Osteocyte (in vitro differentiated cells): ENCODE measurements at regions not wholly inside any gene's neighbourhood (a gene's known extent, or its start where the extent isn't known, plus 50 kb on each side); places are given as distances from the start of the nearest gene placed in this dataset.

Source experiments
- DNase-seq: peaks from one replicate; pipeline ENCODE4 v3.0.0; 2021; ENCODE audit warnings: mixed read lengths; ENCODE audit not compliant: unreplicated experiment; ENCODE audit errors: extremely low spot score
- H3K27ac Mint-ChIP-seq: one replicate; pipeline ENCODE4 v1.8.0; 2021; ENCODE audit warnings: mild to moderate bottlenecking, mixed read lengths; ENCODE audit not compliant: unreplicated experiment
- H3K27me3 Mint-ChIP-seq: one replicate; pipeline ENCODE4 v1.8.0; 2021; ENCODE audit warnings: mixed read lengths; ENCODE audit not compliant: unreplicated experiment
- H3K36me3 Mint-ChIP-seq: one replicate; pipeline ENCODE4 v1.8.0; 2021; ENCODE audit warnings: mixed read lengths; ENCODE audit not compliant: unreplicated experiment
- H3K4me1 Mint-ChIP-seq: one replicate; pipeline ENCODE4 v1.8.0; 2021; ENCODE audit warnings: mixed read lengths; ENCODE audit not compliant: unreplicated experiment
- H3K4me3 Mint-ChIP-seq: one replicate; pipeline ENCODE4 v1.8.0; 2021; ENCODE audit warnings: mild to moderate bottlenecking, moderate library complexity, mixed read lengths; ENCODE audit not compliant: unreplicated experiment
- H3K9me3 Mint-ChIP-seq: one replicate; pipeline ENCODE4 v1.8.0; 2021; ENCODE audit warnings: mixed read lengths; ENCODE audit not compliant: unreplicated experiment
- TF ChIP-seq, protein P1 (sequence below): fragments of 200-600 bp; sonication (generic); IDR thresholded peaks from 2 replicates; pipeline ENCODE4 v1.5.0; 2021; ENCODE audit warnings: antibody characterized with exemption, mild to moderate bottlenecking, moderate library complexity

DNA sequence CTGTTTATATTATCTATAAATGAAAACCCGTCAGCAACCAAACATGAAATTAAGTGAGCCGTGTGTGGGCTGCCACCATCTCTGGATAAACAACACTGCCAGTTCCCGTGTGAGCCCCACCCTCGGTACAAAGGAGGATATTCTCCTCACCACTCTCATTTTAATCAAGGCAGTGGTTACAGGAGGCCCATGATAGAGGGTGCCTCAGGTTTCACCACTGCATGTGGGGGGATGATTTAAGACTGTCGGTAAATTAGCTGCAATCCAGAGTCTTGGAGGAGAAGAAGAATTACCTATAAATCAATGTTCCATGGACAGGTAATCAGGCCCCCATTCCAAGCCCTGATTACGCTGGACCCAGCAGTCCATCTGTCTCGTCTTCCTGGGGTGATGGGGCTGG lies 361.6 kb upstream of the SULF2 start:
- H3K9me3 Mint-ChIP-seq, result no peaks in the 10 kb centered on the region
- H3K36me3 Mint-ChIP-seq, result no peaks in the 10 kb centered on the region
- no peak overlapping the region for H3K4me3 Mint-ChIP-seq
- no peak overlapping the region for H3K27ac Mint-ChIP-seq
- H3K27me3 Mint-ChIP-seq, result peaks cover 48% of the 10 kb centered on the region
- H3K4me1 Mint-ChIP-seq, result no peaks in the 10 kb centered on the region
- TF ChIP-seq, protein P1, sequence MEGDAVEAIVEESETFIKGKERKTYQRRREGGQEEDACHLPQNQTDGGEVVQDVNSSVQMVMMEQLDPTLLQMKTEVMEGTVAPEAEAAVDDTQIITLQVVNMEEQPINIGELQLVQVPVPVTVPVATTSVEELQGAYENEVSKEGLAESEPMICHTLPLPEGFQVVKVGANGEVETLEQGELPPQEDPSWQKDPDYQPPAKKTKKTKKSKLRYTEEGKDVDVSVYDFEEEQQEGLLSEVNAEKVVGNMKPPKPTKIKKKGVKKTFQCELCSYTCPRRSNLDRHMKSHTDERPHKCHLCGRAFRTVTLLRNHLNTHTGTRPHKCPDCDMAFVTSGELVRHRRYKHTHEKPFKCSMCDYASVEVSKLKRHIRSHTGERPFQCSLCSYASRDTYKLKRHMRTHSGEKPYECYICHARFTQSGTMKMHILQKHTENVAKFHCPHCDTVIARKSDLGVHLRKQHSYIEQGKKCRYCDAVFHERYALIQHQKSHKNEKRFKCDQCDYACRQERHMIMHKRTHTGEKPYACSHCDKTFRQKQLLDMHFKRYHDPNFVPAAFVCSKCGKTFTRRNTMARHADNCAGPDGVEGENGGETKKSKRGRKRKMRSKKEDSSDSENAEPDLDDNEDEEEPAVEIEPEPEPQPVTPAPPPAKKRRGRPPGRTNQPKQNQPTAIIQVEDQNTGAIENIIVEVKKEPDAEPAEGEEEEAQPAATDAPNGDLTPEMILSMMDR, result no peak
- no peak for DNase-seq

DNA sequence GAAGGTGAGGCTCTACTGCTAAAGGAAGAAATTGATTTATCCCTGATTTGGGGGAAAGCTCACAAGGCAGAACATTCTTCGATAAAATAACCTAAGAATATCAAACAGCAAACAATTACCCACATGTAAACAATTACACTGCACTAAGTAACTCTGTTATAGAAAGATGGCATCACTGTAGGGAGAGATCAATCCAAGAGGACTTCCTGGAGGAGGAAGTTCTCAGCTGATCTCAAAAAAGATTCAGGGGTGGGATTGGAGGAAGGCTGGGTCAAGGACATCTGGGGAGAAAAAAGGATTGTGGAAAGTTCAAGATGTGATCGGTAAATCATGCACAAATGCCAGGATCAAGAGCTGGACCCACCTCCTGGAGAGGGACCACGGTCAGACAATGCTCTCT lies 361.0 kb upstream of the SULF2 start:
- Mint-ChIP-seq H3K4me1 (no peaks in the 10 kb centered on the region), H3K36me3 (no peaks in the 10 kb centered on the region), H3K4me3 (no peak overlapping the region), H3K27me3 (peaks cover 48% of the 10 kb centered on the region), H3K27ac (no peak overlapping the region), H3K9me3 (peaks cover 4% of the 10 kb centered on the region)
- TF ChIP-seq, protein P1, result no peak
- no peak for DNase-seq

DNA sequence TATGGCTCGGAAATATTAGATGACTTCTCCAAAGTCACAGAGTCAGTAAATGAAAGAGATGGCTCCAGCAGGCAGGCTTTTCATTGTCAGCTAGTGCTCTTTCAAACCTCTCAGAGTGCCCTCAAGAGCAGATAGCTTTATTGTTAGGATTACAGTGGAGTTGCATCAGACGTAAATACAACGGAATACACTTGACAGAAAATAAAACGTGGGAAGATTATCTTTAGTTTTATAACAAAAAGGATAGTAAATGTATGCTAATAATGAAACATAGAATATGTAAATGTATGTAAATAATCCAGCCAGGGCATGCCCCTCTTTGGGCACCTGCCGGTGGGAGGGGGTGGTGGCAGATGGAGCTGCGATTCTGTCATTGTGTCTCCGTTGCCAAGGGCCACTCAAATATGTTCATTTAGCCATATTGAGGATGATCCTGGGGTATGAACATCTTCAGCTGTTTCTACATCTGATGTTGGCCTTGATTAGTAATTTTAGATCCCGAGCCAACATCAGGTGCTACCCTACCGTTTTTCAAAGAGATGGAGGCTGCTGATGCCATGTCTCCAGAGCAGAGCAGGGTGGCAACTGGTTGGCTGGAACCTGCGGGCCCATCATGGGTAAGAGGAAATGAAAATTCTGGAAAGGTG lies 358.3 kb upstream of the SULF2 start:
- no peak for DNase-seq
- peaks cover 57% of the 10 kb centered on the region for H3K27me3 Mint-ChIP-seq
- no peaks in the 10 kb centered on the region for H3K36me3 Mint-ChIP-seq

GRCh38 chr20:48142516-48142773 lies 357.2 kb upstream of the SULF2 start:
- Mint-ChIP-seq H3K4me1 (no peaks in the 10 kb centered on the region), H3K36me3 (no peaks in the 10 kb centered on the region), H3K9me3 (peaks cover 4% of the 10 kb centered on the region), H3K27me3 (peaks cover 61% of the 10 kb centered on the region), H3K27ac (no peak overlapping the region), H3K4me3 (no peak overlapping the region)
- no peak for DNase-seq
- TF ChIP-seq, protein P1, result no peak

More for the DNA sequence above, 358.3 kb upstream of the SULF2 start:
- Mint-ChIP-seq H3K27ac (no peak overlapping the region), H3K9me3 (peaks cover 4% of the 10 kb centered on the region), H3K4me1 (no peaks in the 10 kb centered on the region), H3K4me3 (no peak overlapping the region)
- TF ChIP-seq, protein P1, result no peak

- Mint-ChIP-seq H3K4me3 (no peak overlapping the region), H3K4me1 (no peaks in the 10 kb centered on the region), H3K9me3 (peaks cover 4% of the 10 kb centered on the region), H3K27me3 (peaks cover 61% of the 10 kb centered on the region), H3K27ac (no peak overlapping the region), H3K36me3 (no peaks in the 10 kb centered on the region)
- TF ChIP-seq, protein P1, result no peak
- DNase-seq, result no peak
These were observed 356.6 kb upstream of the SULF2 start for GRCh38 chr20:48141660-48142515.
